Kidney (tissue), 13 donors: ENCODE measurements at regions not wholly inside any gene's neighbourhood (a gene's known extent, or its start where the extent isn't known, plus 50 kb on each side); places are given as distances from the start of the nearest gene placed in this dataset.

Experiments used
- DNase-seq, 5 donors: peaks; one replicate each; pipeline ENCODE4 v3.0.0-alpha.2; 2013 to 2020
- FAIRE-seq: peaks from 2 replicates; lab custom pipeline; 2012; peaks lifted over from hg19 to GRCh38; lab: Jason Lieb, UNC
- H3K27ac ChIP-seq, 2 donors: one replicate each; pipeline ENCODE4 v1.7.0; 2013; ENCODE audit warnings: low read depth in 2 of 2, low read length in 2 of 2, inconsistent platforms in 1 of 2
- H3K27me3 ChIP-seq: one replicate; pipeline ENCODE4 v1.7.1; 2013; ENCODE audit warnings: low read length, inconsistent platforms; ENCODE audit not compliant: control insufficient read depth, insufficient read depth
- H3K36me3 ChIP-seq, 3 donors: one replicate each; pipeline versions ENCODE4 v1.7.0 to v1.7.1; 2013; ENCODE audit warnings: low read length in 3 of 3, control low read depth in 1 of 3, inconsistent platforms in 1 of 3; ENCODE audit not compliant: insufficient read depth in 3 of 3, control insufficient read depth in 2 of 3
- H3K4me1 ChIP-seq, 3 donors: one replicate each; pipeline versions ENCODE4 v1.7.0 to v1.7.1; 2013; ENCODE audit warnings: low read length in 3 of 3, inconsistent platforms in 1 of 3, low read depth in 1 of 3; ENCODE audit not compliant: control insufficient read depth in 2 of 3, insufficient read depth in 2 of 3
- H3K4me3 ChIP-seq, 3 donors: one replicate each; pipeline versions ENCODE4 v1.7.0 to v1.8.1; 2013; ENCODE audit warnings: low read length in 3 of 3, control low read depth in 1 of 3, inconsistent platforms in 1 of 3
- H3K9ac ChIP-seq, 3 donors: one replicate each; pipeline versions ENCODE4 v1.7.0 to v1.7.1; 2013; ENCODE audit warnings: low read length in 3 of 3, control low read depth in 1 of 3, inconsistent platforms in 1 of 3
- H3K9me3 ChIP-seq, 3 donors: one replicate each; pipeline versions ENCODE4 v1.7.0 to v1.7.1; 2013; ENCODE audit warnings: low read length in 3 of 3, control low read depth in 1 of 3, inconsistent platforms in 1 of 3; ENCODE audit not compliant: control insufficient read depth in 2 of 3, insufficient read depth in 1 of 3
- intact Hi-C: fragments of 100-400 bp; cut with DNase I; formaldehyde crosslinking; loops from one replicate; pipeline ENCODE4 v1.11.1; 2022
- TF ChIP-seq, protein P1 (sequence below): IDR thresholded peaks from 3 replicates; pipeline ENCODE4 v1.5.1; 2012; ENCODE audit warnings: mild to moderate bottlenecking, moderate library complexity, borderline replicate concordance; ENCODE audit not compliant: insufficient read depth; ENCODE audit errors: extremely low read depth
- donor health status: control.
- donor health status: control.
- donor health status: control.
- donor health status: control.
- donor health status: control.
- donor health status: DM: yes; HTN: yes; CAD: no.
- donor health status: Normal renal cell carcinoma (clear cell type).

- FAIRE-seq: no peak
These were observed 208.9 kb downstream of the RSL24D1 start for GRCh38 chr15:54987881-54988280.

DNA sequence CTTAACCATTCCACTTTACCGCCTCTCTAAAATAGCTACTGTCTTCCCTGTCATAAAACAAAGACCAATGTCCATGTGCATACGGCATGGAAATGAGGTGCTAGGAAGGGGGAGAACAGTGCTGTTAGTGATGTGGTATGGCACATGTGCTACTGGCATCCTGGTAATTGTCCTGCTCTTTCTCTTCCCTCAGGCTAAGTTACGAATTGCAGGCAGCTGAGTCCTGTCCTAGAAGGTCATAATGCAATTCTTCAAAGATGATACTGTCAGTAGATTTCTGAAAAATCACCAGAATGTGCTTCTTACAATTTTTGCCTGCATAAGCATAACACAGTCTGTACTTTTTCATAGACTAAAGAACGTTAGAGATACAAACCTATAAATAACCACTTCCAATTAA, 216.8 kb downstream of the RSL24D1 start:
- no peak for FAIRE-seq
- DNase-seq: no peak
- TF ChIP-seq, protein P1, sequence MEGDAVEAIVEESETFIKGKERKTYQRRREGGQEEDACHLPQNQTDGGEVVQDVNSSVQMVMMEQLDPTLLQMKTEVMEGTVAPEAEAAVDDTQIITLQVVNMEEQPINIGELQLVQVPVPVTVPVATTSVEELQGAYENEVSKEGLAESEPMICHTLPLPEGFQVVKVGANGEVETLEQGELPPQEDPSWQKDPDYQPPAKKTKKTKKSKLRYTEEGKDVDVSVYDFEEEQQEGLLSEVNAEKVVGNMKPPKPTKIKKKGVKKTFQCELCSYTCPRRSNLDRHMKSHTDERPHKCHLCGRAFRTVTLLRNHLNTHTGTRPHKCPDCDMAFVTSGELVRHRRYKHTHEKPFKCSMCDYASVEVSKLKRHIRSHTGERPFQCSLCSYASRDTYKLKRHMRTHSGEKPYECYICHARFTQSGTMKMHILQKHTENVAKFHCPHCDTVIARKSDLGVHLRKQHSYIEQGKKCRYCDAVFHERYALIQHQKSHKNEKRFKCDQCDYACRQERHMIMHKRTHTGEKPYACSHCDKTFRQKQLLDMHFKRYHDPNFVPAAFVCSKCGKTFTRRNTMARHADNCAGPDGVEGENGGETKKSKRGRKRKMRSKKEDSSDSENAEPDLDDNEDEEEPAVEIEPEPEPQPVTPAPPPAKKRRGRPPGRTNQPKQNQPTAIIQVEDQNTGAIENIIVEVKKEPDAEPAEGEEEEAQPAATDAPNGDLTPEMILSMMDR: no peak
- H3K36me3 ChIP-seq: no peaks in the 10 kb centered on the region
- no peaks in the 10 kb centered on the region for H3K27me3 ChIP-seq
- H3K4me3 ChIP-seq: no peak overlapping the region
- H3K9me3 ChIP-seq: no peaks in the 10 kb centered on the region
- H3K27ac ChIP-seq: no peak overlapping the region
- H3K4me1 ChIP-seq: no peaks in the 10 kb centered on the region
- intact Hi-C loops: no loop called here
- H3K9ac ChIP-seq: no peak overlapping the region

More at GRCh38 chr15:54987881-54988280, 208.9 kb downstream of the RSL24D1 start:
- Histone ChIP-seq H3K4me3 (no peak overlapping the region), H3K27ac (no peak overlapping the region), H3K27me3 (no peaks in the 10 kb centered on the region), H3K9ac (no peak overlapping the region), H3K4me1 (no peaks in the 10 kb centered on the region), H3K36me3 (no peaks in the 10 kb centered on the region), H3K9me3 (peaks cover 0 to 2% (median 0%) of the 10 kb centered on the region in 3 donors)
- TF ChIP-seq, protein P1: no peak
- intact Hi-C loops: no loop called here
- DNase-seq: peak in 2 of 5 donors; percentile 31 to 60

GRCh38 chr15:54962637-54963036, 234.1 kb downstream of the RSL24D1 start:
- no peak overlapping the region for H3K27ac ChIP-seq
- peaks cover 0 to 15% (median 0%) of the 10 kb centered on the region in 3 donors for H3K9me3 ChIP-seq
- FAIRE-seq: no peak
- H3K9ac ChIP-seq: no peak overlapping the region
- H3K4me3 ChIP-seq: no peak overlapping the region
- H3K27me3 ChIP-seq: no peaks in the 10 kb centered on the region
- intact Hi-C loops: no loop called here
- DNase-seq: no peak
- no peaks in the 10 kb centered on the region for H3K36me3 ChIP-seq
- TF ChIP-seq, protein P1: no peak
- no peaks in the 10 kb centered on the region for H3K4me1 ChIP-seq

DNA sequence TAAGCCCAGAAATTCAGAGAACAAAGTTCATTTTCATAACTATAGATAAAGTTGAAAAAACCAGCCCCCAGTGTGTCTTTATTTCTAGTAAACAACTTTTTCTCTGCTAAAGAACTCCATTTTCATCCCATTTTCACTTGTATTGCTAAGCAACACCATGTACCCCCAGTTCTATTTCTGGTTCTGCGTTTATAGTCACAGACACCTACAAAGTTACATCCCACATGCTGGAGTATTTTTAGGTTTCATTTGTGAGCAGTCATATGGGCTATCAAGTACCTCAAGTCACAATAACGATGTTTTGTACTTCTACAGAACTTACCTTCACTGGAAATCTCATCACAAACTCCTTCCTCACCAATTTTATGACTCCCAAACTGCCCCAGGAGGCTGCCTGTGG, 236.5 kb downstream of the RSL24D1 start:
- Histone ChIP-seq H3K36me3 (no peaks in the 10 kb centered on the region), H3K27ac (no peak overlapping the region), H3K4me1 (no peaks in the 10 kb centered on the region), H3K9ac (no peak overlapping the region), H3K4me3 (no peak overlapping the region), H3K9me3 (peaks cover 0 to 8% (median 0%) of the 10 kb centered on the region in 3 donors), H3K27me3 (no peaks in the 10 kb centered on the region)
- TF ChIP-seq, protein P1: no peak
- intact Hi-C loops: no loop called here
- no peak for FAIRE-seq
- DNase-seq: no peak
